Activated CD4-positive, alpha-beta T cell treated with anti-CD3 and anti-CD28 coated beads, Interleukin-2, Interleukin-4, amounts not matched to agents 100 ng/mL and 50 ng/mL, durations not matched to agents 16 hours and 8 hours (primary cell): ENCODE measurements at regions not wholly inside any gene's neighbourhood (a gene's known extent, or its start where the extent isn't known, plus 50 kb on each side); places are given as distances from the start of the nearest gene placed in this dataset.
"Not testable (repeated sequence)": the region's sequence is repeated elsewhere in the genome, so short reads cannot be mapped to it uniquely, and the experiment has no call there.

ENCODE experiments used
- DNase-seq: peaks from one replicate; pipeline ENCODE4 v3.0.0-alpha.2; 2020; ENCODE audit warnings: low spot score

DNA sequence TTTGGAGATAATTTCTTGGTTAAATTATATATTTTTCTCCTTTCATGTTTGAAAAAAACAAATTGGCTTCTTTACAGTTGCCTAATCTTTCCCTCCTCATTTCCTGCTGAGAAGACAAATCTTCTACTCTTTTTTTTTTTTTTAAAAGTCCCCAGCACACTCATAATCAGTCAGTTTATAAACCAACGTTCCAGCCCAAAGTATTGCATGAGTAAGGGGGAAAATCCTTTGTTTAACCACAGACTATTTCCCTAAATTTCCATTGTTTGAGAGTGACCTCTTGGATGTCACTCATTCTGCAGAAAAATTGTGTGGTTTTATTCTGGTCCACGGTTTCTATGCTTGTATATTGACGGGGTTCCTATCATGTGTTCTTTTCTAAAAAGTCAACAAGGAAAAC is 55.1 kb upstream of the TLR4 start:
- DNase-seq: no peak

DNA sequence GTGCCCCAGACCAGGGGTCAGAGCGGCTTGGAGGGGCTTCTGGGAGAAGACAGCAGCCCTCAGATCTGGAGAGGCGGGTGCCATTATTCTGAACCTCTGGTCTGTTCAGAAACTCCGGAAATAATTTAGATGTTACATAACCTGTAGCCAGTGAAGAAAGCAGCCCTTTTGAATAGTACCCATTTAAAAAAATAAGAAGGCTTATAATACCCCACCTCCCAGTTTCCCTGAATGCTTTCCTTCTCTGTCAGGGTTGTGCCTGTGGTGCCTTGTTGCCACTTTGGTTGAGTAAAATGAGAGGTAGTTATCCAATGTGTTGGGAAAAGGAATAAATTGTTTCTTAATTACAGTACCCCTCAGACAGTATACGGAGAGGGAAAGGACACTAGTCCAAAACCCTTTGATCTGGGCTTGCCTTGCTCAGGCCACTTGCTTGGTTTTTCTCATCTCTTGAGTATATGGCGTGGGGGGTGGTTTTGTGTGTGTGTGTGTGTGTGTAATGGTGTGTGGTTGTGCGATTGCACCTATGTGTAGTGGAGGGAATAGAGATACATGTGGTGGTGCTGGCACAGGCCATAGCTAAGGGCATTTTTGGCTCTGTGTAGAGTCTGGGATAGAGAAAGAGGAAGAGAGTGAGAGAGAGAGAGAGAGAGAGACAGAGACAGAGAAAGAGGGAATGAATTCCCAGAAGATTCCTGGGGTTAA is 59.1 kb upstream of the TLR4 start:
- no peak for DNase-seq

DNA sequence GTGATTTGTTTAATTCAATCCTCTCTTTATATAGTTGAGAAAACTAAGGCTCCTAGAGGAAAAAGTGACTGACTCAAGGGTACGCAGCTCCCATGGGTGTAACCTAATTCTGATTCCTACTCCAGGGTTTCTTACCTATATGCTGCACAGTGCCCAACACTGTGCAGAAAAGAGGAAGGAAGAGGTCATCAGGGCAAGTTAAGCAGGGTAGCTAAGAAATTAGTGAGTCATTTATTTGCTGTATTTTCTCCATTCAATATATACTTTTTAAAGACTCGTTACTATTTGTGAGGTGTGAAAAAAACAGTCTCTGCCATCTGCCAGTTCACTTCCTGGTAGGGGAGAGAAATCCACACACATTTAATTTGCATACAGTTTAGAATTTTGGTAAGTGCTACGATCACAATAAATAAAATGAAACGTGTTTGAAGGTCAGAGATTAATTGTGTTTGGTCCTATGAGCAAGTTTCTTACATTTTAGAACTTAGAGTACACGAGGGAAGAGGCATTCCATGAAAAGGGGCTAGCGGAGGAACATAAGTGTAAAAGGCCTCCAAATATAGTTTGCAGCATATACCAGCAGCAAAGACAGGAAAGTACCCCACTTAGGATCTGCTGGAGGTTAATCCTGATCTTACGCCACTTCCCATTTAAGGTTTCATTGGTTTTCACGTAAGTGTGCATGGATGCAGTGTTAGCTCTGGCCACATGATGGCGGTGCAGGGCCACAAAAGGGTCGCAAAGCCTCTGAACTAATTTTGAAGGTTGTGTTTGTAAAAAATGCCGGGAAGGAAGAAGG is 59.9 kb upstream of the TLR4 start:
- peak; percentile 65 for DNase-seq

DNA sequence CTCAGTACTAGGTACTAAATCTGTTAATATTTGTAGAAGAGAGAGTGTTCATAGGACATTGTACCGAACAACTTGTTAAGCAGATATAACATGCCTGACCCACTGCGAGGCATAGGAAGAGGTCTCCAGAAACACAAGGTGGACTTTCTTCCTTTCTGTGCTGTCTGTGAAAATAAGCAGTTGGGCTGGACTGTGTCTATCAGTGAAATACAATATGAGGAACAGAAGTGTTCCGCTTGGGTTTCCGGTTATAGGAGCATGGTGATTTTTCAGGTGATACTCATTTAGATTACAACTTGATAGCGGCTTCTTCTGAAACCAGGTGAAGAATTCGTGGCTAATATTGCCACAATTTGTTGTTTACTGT is 60.9 kb upstream of the TLR4 start:
- DNase-seq: no peak

DNA sequence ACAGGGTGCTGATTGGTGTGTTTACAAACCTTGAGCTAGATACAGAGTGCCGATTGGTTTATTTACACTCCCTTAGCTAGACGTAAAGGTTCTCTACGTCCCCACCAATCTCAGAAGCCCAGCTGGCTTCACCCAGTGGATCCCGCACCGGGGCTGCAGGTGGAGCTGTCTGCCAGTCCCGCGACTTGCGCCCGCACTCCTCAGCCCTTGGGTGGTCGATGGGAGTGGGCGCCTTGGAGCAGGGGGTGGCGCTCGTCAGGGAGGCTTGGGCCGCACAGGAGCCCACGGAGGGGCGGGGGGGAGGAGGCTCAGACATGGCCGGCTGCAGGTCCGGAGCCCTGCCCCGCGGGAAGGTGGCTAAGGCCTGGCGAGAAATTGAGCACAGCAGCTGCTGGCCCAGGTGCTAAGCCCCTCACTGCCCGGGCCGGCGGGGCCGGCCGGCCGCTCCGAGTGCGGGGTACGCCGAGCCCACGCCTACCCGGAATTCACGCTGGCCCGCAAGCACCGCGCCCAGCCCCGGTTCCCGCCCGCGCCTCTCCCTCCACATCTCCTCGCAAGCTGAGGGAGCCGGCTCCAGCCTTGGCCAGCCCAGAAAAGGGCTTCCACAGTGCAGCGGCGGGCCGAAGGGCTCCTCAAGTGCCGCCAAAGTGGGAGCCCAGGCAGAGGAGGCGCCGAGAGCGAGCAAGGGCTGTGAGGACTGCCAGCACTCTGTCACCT is 61.5 kb upstream of the TLR4 start:
- not testable (repeated sequence) for DNase-seq

DNA sequence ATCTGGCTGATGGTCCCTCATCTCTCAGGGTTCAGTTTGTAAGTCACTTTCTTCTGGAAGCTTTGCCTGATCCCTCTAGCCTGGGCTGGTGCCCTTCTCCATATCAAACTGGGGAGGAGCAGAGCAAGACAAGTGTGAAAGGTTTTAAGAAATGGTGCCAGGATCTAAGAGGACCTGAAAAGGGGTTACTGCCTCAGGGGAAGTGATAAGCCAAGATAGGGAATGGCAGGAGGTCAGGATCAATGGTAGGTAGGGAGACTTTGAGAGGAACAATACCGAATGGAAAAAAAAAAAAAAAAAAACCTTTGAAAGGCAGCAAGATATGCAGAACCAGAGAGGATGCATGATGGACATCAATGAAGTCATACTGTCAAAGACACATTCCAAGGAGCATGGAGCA is 67.5 kb upstream of the TLR4 start:
- DNase-seq: no peak

DNA sequence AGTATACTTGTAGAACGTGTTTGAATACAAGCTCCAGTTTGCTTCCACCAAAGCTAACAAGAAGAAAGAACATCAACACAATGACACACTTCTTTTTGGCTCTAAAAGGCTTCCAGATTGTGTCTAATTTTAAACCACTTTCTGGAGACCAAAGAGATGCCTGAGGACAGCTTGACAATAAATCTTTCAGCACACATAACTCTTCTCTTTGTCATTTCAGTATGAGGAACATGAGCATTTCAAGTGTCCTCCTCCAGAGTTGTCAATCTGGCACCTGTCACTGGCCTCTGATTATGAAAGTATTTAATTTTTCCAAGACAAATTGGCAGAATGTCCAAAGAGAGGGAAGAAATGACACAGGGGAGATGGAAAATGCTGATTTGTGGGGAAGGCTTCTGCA is 79.0 kb upstream of the TLR4 start:
- no peak for DNase-seq

DNA sequence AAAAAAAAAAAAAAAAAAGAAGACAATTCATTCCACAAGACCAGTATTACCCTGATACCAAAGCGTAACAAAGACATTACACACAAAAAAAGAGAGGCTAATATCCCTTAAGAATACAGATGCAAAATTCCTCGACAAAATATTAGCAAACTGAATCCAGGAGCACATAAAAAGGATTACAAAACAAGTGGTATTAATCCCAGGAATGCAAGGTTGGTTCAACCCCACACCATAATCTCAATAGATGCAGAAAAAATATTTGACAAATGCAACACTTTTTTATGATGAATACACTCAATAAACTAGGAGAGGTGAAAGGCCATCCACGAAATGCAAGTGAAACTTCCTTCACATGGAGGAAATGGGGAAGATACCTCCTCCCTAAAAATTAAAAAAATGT is 80.1 kb upstream of the TLR4 start:
- no peak for DNase-seq

DNA sequence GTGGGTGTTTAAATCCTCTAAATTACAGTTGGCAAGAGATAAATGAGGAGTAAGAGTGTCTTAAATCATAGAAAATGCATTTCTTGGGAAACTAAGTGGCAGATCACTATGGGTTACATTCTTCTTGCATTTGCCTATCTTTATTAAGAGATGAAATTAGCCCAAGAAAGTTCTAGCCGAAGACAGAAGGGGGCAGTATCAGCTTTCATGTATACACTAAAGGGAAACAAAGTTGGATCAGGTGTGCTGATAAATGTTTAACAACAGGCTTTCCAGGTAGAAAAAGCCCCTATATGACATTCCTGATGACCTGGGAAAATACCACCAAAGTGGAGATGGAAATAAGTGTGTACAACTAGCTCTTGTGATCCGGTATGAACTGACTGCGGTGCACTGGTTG is 81.9 kb upstream of the TLR4 start:
- DNase-seq: no peak

DNA sequence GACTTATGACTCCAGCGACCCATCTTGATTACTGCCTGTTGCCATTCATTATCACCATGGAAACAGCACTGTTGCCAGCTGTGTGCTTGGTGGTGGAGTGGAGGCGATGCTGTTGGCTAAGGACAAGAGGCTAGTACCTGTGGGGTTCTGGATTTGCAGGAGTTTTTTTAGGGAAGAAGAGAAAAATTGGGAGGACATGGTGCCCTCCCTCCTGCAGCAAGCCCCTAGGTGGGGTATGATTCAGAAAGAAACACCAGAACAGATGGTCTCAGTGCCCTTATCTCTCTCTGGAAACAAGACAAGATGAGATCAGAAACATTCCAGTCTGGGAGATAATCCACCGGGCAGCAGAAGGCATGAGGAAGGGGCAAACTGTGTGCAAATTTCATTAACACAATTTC is 87.8 kb upstream of the TLR4 start:
- DNase-seq: no peak

DNA sequence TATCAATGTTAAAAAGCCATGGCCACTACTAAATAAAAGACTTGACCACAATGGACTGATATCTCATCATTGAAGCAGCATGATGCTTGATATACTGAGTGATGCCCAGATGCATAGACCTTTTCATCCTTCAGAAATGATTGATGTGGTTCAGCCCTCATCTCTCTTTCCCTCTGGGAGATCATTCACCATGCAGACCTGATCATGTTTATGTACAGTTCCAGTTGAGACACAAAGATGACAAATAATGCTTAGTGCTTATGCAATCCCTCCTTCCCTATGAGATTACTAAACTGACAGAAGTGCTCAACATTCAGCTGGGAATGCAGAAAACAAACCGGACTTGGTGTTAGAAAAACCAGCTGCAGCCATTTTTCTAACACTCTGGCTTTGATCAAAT is 91.9 kb upstream of the TLR4 start:
- no peak for DNase-seq

DNA sequence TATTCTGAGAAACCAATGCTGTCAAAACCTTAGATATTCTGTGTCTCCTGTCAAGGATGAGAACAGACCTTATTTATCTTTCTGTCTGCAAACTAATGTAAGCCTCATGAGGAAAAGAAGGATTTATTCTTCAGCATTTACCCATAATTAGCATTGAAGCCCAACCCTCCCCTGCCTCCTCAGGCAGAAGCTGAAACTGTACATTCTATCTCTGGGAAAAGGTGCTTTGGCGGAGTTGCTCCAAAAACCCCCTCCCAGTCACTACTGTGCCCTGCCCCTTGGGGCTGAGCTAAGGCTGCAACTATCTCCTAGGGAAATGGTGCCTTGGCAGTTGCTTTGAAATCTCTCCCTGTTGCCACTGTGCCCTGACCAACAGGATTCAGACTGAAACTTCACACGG is 106.2 kb upstream of the TLR4 start:
- DNase-seq: no peak

DNA sequence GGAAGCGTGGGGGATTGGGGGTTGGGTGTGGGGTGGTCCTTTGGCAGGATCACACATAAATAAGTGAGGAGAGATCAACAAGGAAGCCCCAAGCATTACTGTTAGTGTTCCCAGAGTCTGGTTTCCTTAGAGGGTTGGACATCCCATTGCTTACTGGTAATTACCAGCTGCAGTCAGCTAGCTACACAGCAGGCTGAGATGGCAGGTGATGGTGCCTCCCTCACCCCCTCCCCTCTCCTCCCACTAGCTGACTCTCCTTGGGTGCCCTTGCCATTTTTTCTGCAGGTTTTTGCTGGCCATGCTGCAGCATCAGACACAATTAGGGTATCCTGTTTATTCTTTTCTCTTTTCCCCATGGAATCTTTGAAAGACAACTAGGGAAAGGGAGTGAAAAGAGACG is 107.5 kb upstream of the TLR4 start:
- no peak for DNase-seq

DNA sequence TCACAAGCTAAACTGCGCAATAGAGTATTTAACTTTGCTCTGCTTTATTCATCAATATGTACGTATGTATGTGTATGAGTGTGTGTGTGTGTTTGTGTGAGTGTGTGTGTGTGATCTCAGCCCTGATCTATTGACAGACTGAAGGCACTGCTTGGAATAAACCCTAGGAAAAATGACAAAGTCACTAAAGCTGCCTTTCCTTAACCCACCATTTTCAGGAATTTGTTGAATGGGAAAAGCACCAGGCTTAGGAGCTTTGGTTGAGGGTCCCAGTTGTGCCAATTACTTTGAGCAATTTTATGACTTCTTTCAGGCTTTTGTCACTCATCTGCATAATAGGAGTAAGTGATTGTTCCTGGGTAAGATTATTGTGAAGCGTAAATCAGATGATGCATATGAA is 108.6 kb upstream of the TLR4 start:
- no peak for DNase-seq

DNA sequence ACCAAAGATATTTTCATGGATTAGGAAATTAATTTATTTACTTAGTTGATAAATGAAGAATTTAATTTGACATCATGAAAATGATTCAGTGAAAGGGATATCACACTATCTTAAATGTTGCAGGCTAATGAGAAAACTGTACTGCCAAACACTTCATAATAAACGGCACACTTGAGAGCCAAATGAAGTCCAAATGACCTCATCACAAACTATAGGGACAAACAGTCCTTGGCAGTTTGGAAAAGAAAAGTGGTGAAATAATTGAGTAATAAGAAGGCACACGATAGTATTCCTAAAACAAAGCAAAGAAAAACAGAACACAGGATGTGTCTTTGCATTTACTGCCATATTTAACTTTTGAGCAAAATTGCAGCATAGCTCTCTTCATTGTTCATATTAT is 116.9 kb upstream of the TLR4 start:
- no peak for DNase-seq

DNA sequence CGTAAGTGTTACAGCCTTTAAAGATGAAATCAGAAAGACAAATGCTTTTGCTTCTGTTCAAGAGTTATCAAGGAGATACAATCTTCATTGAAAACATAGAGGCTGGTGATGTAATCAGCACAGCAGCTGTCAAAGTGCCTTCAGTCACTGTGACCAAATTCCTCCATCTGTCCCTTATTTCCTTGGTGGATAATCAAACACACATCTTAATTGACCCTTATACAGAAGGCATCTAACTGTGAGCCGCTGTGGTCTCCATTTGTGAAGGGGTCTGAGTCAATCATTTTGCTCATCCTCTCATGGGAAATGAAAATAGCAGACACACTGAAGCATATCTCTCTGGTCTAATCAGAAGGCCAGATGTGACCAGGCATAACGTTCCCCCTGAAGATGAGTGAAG is 130.1 kb upstream of the TLR4 start:
- no peak for DNase-seq

DNA sequence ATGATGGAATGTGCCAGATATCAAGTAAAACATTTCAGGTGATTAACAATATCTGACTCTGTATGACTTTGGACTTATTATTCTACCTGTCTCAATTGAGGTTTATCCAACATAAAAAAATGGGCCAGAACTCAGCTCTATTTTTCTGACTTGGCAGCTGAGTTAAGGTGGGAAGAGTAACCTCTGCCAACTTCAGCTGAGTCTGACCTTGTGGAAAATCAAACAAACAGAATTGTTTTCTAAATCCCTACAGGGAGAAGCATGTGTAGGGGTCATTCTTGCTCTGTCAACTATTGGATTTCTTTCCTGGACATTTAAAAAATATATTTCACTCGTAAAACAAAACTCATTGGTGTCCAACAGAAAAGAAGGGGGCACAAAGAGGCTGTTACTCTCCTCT is 139.4 kb upstream of the TLR4 start:
- no peak for DNase-seq

DNA sequence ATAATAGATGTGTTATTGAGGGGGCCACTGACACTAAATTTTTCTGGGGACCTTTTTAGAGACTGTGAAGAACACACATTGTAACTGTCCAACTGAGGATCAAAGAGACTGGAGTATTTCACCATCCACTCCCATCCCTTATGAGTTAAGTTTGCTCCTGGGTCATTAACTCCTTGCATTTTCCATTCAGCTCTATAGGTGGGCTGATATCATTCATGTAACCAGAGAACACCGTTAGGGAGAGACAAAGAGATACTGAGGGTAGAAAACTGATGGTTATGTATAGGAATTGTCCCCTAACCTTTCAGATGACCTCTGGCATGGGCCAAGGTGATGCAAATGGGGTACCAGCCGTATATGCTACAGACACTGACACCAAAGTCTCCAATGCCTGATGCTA is 142.4 kb upstream of the TLR4 start:
- no peak for DNase-seq

DNA sequence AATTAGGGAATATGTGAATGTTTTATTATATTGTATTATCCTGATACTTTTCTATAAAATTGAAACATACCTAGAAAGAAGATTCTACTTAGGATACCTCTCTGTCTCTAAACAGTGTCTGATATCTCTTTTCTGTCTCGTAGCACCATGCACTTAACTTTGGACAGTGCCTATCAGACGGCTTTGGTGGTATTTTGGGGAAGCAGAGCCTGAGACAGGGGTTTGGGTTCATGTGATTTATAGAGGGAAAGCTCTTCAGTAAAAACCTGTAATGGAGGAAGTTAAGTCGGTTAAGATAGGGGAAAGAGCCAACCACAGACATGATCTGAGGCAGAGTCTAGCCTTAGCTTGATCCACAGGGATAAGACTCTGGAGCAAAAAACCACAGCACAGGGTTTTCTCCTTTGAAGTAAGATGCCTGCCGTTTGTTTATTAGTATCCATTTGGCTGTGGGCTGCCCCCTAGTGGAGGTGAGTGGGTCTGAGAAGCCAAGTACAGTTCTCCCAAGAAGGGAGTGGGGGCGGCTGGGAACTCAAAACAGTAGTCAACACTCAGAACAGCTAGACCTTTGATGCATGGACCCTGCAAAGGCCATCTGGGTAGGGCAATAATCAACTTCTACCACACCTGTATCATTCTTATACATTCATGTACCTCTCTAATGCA is 141.2 kb upstream of the ASTN2 start:
- DNase-seq: peak; percentile 46

DNA sequence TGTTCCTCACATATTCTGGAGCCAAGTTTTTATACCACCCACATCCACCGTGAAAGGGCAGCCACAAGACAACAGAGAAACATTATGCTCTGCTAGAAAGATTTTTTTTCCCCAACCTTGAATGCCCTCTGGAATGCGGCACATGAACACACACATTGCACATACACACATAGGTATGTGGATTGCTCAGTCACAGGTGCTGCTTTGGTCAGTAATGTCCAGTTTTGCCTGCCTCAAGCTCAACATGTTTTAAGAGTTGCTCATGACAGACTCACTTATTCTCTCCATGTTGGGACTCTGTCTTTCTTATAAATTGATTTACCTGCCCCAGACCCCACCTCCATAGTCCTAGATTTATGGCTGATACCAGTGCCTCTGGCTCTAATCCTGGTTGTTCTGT is 138.0 kb upstream of the ASTN2 start:
- DNase-seq: no peak

DNA sequence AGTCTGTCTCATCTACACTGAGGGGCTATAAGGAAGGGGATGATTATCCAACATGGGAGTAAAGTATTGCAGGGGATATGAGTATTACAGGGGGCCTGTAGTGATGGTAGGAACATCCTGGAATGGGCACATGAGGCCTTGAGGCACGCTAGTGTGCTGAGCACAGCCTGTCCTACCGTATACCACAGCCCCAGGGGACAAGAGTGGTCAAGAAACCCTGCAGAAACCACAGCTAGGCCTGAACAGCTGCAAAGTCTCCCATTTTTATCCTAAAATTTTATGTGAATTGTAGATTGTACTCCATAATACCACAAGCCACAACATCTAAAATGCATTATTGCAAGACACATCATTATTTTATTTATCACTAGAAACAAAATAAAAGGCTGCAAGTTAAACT is 136.3 kb upstream of the ASTN2 start:
- DNase-seq: no peak

DNA sequence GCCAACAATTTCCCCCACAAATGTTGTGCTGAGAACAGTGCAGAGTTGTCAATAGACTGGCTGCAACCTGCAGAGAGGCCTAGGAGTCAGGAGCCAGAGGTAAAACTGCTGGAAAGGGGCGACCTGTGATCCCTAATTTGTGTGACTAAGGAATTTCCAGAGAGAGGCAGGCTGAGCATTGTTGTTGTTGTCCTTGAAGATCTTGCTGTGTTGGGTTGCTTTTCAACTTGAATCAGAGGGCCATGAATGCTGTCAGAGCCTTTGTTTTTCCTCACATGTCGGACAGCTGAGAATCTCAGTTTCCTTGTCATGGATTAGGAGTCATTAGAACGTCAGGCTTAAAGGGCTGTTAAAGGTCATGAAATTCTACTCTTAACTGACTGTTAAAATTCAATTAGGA is 134.6 kb upstream of the ASTN2 start:
- no peak for DNase-seq

DNA sequence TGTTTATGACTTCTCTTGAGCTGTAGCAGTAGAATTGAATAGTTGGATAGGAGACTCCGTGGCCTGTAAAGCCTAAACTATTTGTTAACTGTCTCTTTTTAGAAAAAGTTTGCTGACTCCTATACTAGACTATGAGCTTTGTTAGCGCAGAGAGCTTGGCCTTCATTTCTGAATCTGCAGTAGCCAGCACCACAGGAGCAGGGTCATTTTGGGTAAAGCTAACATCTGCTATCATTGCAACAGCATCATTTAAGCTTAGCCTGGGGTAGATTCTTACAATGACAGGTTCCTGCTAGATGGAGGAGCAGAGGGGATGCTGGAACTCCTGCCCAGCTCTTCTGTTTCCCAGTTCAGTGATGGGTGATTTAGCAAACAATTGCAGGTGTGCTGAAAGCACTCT is 133.7 kb upstream of the ASTN2 start:
- DNase-seq: no peak
